Activated T-cell treated with anti-CD3 and anti-CD28 coated beads for 48 hours (primary cell): ENCODE measurements at regions not wholly inside any gene's neighbourhood (a gene's known extent, or its start where the extent isn't known, plus 50 kb on each side); places are given as distances from the start of the nearest gene placed in this dataset.

ENCODE experiments used
- DNase-seq: peaks from one replicate; pipeline ENCODE4 v3.0.0-alpha.2; 2020; ENCODE audit warnings: low read depth

- DNase-seq = no peak
These were observed 629.2 kb downstream of the OTOL1 start for GRCh38 chr3:162125790-162126189.

- no peak for DNase-seq
These were observed 634.0 kb downstream of the OTOL1 start for GRCh38 chr3:162130582-162130981.

DNA sequence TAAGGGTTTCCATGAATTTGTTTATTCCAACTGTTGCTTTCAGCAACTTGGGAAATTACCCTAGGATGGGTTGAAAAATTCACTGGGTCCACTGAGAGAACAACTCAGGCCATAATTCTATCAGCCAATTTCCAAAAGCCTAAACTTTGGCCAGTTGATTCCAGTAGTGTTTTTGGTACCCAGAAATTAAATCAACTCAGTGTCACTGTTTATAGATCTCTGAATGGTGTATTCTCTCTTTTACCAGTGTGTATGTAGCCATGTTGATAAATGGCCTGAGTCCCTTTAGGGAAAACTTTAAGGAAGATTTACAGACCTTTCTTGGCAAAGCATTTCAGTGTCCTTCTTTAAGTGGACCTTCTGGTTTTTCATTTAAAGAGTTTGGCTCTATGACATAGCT lies 636.4 kb downstream of the OTOL1 start:
- no peak for DNase-seq

DNA sequence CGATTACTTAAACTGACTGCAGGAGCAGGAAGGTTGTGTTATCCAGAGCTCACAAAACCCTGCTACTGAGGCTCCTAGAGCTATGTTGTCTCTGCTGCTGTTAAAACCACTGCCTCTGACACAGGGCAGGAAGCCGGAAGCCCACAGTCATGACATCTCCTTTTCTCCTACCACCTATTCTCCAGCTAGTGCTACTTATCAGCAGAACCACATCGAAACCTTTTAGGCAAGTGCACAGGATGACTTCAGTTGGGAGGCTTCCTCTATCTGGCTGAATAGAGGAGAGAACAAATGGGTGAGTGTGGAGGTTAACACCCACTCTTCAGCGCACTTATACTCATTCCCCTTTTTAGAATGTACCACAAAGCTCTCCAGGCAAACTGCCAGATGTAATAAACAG lies 638.0 kb downstream of the OTOL1 start:
- DNase-seq = no peak

GRCh38 chr3:162136136-162136535 lies 639.5 kb downstream of the OTOL1 start:
- no peak for DNase-seq

GRCh38 chr3:162138509-162138908 lies 641.9 kb downstream of the OTOL1 start:
- DNase-seq = no peak

DNA sequence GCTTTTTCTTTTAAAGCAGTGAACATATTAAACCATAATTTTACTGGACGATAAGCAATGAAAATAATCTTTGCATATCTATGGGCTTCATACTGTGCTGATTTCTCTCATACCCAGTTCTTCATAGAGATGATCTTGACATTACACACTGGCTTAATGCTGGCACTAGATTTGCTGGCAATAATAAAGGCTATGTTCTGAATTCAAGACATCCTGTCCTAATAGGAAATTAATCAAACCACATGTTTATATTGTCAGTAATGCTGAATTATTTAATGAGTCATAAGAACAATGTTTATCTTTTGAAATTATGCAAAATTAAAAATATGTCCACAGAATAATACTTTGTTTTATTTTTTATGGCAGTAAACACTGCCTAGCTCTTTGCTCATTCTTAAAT lies 643.2 kb downstream of the OTOL1 start:
- DNase-seq = no peak

- no peak for DNase-seq
These were observed 644.7 kb downstream of the OTOL1 start for GRCh38 chr3:162141272-162141791.

- no peak for DNase-seq
These were observed 645.9 kb downstream of the OTOL1 start for GRCh38 chr3:162142511-162142910.

- no peak for DNase-seq
These were observed 646.6 kb downstream of the OTOL1 start for GRCh38 chr3:162143180-162143579.

GRCh38 chr3:162147996-162148395 lies 651.4 kb downstream of the OTOL1 start:
- DNase-seq = no peak

DNA sequence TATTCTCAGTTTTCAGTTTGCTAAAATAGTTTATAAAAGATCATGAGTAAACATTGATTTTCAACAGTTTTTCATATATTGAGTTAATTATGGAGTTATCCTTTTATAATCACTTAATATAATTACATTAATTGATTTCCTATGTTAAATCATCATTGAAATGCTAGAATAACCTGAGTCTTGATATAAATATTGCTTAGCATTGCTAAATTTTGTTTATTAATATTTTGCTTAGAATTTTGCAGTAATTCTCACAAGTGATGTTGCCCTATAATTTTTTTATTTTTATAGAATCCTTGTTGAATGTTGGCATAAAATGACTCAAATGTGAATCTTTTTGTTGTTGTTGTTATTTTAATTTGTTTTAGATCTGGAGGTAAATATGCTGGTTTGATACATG lies 654.2 kb downstream of the OTOL1 start:
- DNase-seq = no peak

DNA sequence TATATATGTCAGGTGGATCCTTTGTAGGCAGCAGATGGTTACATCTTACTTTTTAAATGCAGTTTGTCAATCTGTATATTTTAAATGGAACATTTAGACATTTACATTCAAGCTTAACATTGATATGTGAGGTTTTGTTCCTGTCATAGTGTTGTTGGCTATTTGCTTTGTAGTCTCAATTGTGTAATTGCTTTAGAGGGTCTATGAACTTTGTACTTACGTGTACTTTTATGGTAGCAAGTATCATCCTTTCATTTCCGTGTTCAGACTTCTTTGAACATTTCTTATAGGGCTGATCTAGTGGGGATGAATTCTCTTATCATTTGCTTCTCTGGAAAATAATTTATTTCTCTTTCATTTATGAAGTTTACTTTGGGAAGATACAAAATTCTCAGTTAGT lies 656.0 kb downstream of the OTOL1 start:
- DNase-seq = no peak

DNA sequence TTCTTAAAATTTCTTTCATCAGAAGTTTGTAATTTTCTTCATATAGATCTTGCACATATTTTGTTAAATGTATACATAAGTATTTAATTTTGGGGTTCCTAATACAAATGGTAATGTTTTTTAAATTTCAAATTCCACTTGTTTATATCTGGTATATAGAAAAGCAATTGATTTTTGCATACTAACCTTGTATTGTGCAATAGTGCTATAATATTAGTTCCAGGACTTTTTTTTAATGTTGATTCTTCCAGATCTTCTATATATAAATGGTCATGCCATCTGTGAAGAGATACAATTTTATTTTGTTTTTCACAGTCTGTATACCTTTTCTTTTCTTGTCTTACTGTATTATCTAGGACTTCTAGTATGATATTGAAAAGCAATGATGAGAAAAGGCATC lies 665.0 kb downstream of the OTOL1 start:
- DNase-seq = no peak

DNA sequence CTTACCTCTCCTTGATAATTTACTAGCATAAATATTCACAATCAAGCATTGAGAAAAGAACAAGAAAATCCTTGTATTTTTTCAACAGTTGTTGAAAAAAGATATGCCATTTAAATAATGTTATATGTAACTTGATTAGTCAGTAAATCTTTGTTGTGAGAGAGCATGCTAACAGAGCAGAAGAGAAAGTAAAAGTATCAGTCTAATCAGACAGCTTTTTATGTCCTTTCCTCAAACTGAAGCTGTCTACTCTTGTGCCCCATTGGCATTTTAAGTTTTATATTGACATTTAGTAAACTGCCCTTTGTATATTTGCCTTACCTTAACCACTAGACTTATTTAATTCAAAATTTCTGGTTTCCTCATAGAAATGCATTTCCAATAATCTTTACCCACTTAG lies 668.7 kb downstream of the OTOL1 start:
- DNase-seq = no peak

GRCh38 chr3:162166543-162166942 lies 669.9 kb downstream of the OTOL1 start:
- DNase-seq = no peak

DNA sequence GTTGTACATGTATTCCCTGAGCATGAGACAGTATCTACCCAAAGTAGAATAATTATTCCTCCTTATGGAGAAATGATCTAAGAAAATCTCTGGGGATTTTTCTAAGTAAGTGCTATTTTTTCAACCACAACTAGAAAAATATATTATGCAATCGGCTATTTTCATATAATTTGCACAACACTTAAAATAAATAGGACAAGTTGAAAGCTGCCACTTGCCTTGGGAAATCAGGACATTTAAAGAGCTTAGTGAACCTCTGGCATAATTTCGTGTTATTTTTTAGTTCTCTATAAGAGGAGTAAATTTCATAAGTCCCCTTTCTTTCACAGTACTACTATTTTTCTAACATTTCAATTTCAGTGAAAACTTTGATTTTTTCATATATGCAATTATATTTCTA lies 672.1 kb downstream of the OTOL1 start:
- no peak for DNase-seq

DNA sequence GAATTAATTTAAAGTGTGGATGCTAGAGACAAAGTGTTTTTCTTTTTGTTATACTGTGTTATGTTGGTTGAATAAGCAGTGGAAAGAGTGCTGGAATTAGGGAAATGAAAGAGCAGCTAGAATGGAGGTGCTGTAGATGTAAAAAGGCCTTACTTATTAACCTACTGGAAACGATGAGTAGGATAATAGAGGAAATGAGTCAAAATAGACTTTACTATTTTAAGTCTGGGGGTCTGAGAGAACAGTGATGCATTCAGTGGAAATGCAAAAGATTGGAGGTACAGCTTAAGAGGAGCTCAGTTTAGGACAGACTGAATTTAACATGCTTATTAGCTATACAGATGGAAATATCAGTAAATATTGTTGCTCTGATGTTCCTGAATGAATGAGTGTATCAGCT lies 674.0 kb downstream of the OTOL1 start:
- DNase-seq = no peak

GRCh38 chr3:162171970-162172369 lies 675.4 kb downstream of the OTOL1 start:
- no peak for DNase-seq

GRCh38 chr3:162175145-162175544 lies 678.5 kb downstream of the OTOL1 start:
- no peak for DNase-seq

- DNase-seq = no peak
These were observed 679.3 kb downstream of the OTOL1 start for GRCh38 chr3:162175878-162176277.

DNA sequence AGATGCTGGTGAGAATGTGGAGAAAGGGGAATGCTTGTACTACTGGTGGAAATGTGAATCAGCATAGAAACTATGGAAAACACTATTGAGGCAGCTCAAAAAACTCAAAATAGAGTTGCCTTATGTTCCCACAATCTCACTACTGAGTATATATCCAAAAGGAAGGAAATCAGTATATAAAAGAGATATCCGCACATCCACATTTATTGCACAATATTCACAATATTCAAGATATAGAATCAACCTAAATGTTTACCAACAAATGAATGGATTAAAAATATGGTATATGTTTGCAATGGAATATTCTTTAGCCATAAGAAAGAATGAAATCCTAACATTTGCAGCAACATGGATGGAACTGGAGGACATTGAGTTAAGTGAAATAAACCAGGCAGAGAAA lies 686.8 kb downstream of the OTOL1 start:
- no peak for DNase-seq

GRCh38 chr3:162192340-162193029 lies 695.9 kb downstream of the OTOL1 start:
- no peak for DNase-seq
